ENCODE measurements at regions not wholly inside any gene's neighbourhood (a gene's known extent, or its start where the extent isn't known, plus 50 kb on each side); places are given as distances from the start of the nearest gene placed in this dataset.
A peak's percentile ranks its signal among the peaks of the same experiment; 100 is the strongest.

DNA sequence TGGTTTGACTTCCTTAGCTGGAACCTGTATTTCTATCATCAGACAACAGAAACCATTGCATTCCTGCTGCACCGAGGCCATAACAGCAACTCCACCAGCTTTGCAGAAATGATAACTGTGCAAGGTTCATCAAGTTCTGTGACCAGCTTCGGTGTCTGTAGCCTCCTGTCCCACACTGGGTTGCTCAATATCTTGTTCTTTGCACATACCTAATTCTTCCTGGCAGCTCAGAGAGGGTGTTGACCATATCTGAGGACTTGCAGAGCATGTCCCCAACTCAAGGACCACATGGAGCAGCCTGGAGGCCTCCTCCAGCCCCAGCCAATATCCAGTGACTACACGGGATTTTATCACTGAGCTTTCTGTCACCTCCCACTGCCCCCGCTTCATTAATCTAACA lies 59.3 kb upstream of the SCAF8 start:
- no peak for ATAC-seq
- intact Hi-C loops (cut with DNase I, micrococcal nuclease) = loop anchor here in 1 of 2 donors (10.0 kb wide), 2 partner anchors 501 to 509 kb away; no protein-coding TSS in a partner anchor
- DNase-seq = no peak

- peak; percentile 100 for ATAC-seq
Observed at GRCh38 chr6:154675602-154676088, 57.6 kb upstream of the SCAF8 start.

DNA sequence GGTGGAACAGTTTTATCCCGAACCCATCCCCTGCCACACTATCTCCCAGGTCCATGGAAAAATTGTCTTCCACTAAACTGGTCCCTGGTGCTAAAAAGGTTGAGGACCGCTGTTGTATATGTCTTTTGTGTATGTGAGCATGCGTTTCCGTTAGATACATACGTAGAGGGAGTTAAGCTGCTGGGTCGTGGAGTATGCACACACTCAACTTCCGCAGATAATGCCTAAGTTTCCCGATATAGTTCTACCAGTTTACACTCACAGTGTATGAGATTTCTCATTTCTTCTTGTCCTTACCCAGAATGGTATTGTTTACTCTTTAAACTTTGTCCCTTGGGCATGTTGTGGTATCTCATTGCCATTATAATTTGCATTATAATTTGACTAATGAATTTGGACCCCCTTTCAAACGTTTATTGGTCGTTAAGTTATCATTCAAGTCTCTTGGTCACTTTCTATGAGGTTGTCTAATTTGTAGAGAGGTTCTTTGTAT lies 50.5 kb upstream of the SCAF8 start:
- ATAC-seq (no peak), DNase-seq (no peak)
- intact Hi-C loops (cut with DNase I, micrococcal nuclease) = no loop called here

More at GRCh38 chr6:154675602-154676088, 57.6 kb upstream of the SCAF8 start:
- intact Hi-C loops (cut with DNase I, micrococcal nuclease) = loop anchor here in 1 of 2 donors (5.0 to 10.0 kb wide), 3 partner anchors 132 to 511 kb away; no protein-coding TSS in a partner anchor
- peak; percentile 80 to 90 for DNase-seq
